Lower leg skin (tissue), 4 donors: ENCODE measurements at regions not wholly inside any gene's neighbourhood (a gene's known extent, or its start where the extent isn't known, plus 50 kb on each side); places are given as distances from the start of the nearest gene placed in this dataset.

Experiments used
- DNase-seq, 2 donors: peaks; one replicate each; pipeline ENCODE4 v3.0.0-alpha.2; 2019; ENCODE audit warnings: low spot score in 2 of 2
- H3K4me3 ChIP-seq: fragments of 200-600 bp; sonication (generic); 2 replicates; pipeline ENCODE4 v1.5.1; 2017; ENCODE audit warnings: mild to moderate bottlenecking, low read depth; ENCODE audit not compliant: poor library complexity, severe bottlenecking
- POLR2A ChIP-seq, 2 donors: fragments of 450-650 bp; IDR thresholded peaks; one replicate each; pipeline ENCODE4 v1.6.1; 2016 to 2017; ENCODE audit warnings: antibody characterized with exemption in 2 of 2, mild to moderate bottlenecking in 1 of 2, moderate library complexity in 1 of 2
- WGBS, 2 donors: methylation state at CpG; one replicate each; pipeline ENCODE4 v1.1.5; 2018; 5-methylcytosine and 5-hydroxymethylcytosine counted together
- intact Hi-C: fragments of 100-400 bp; cut with DNase I; formaldehyde crosslinking; loops from one replicate; pipeline ENCODE4 v1.15.0; 2023; ENCODE audit warnings: low total_unique reads
- TF ChIP-seq, protein P1 (sequence below), 3 donors: fragments of 450-650 bp; IDR thresholded peaks; one replicate each; pipeline ENCODE4 v1.5.1; 2016; ENCODE audit warnings: antibody characterized with exemption in 3 of 3, mild to moderate bottlenecking in 3 of 3, moderate library complexity in 2 of 3

DNA sequence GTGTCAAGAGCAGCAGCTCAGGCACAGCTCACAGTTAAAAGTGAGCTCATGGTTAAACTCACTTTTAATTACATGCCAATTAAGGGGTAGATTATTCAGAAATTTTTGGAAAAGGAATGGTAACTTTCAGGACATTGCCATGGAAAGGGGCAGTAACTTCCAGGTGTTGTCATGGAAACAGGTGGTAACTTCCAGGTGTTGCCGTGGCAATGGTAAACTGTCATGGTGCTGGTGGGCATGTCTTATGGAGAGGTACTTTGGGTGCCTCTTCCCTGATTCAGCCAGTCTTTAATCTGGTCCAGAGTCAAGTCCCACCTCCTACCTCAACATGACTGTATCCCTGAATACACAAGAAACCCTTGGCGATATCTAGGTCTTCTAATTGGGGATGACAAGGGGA is 223.2 kb upstream of the TAS2R1 start:
- intact Hi-C loops = no loop called here
- DNase-seq = no peak
- WGBS, 2 donors = 88 to 92% methylated on average over 2 of the region's 2 CpGs
- TF ChIP-seq, protein P1, sequence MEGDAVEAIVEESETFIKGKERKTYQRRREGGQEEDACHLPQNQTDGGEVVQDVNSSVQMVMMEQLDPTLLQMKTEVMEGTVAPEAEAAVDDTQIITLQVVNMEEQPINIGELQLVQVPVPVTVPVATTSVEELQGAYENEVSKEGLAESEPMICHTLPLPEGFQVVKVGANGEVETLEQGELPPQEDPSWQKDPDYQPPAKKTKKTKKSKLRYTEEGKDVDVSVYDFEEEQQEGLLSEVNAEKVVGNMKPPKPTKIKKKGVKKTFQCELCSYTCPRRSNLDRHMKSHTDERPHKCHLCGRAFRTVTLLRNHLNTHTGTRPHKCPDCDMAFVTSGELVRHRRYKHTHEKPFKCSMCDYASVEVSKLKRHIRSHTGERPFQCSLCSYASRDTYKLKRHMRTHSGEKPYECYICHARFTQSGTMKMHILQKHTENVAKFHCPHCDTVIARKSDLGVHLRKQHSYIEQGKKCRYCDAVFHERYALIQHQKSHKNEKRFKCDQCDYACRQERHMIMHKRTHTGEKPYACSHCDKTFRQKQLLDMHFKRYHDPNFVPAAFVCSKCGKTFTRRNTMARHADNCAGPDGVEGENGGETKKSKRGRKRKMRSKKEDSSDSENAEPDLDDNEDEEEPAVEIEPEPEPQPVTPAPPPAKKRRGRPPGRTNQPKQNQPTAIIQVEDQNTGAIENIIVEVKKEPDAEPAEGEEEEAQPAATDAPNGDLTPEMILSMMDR (IDR thresholded peaks at IDR 0.05) = no peak
- H3K4me3 ChIP-seq = no peak overlapping the region

DNA sequence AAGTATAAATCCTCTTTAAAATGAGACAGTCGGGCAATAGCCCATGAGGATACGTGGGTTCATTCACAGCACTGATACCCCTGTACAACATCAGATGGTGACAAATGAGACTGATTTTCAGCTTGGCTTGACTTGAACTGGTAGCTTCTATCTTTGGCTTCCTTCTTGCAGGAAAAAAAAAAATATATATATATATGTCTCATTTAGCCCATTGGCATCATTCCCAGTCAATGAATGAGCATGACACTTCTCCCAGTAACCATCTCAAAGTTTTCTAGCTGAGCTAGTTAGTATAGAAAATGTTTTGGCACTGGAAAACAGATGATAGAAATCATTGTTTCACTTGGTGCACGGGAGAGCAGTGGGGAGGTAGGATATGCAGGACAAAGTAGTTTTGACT is 222.5 kb upstream of the TAS2R1 start:
- H3K4me3 ChIP-seq = no peak overlapping the region
- intact Hi-C loops = no loop called here
- no peak for TF ChIP-seq POLR2A (IDR thresholded peaks at IDR 0.05)
- TF ChIP-seq, protein P1 (IDR thresholded peaks at IDR 0.05) = no peak
- 37 to 45% methylated on average over 3 of the region's 3 CpGs for WGBS, 2 donors
- DNase-seq = no peak

DNA sequence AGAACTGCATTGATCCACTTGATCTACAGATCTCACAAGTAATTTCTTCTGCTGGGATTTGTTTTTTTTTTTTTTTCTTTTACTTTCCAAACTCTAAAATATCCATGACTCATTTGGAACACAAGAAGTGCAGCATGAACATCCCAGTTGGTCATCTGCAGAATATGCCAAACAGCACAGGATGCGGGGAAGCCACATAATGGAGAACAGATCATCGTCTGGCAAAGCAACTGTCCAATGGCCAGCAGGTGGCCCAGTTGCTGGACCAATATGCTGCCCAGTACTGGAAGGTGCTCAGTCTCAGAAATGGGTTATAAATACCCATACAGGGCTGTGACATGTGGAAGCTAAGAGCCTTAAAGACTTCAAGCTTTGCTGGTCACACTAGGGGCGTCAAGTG is 221.3 kb upstream of the TAS2R1 start:
- intact Hi-C loops = no loop called here
- no peak overlapping the region for H3K4me3 ChIP-seq
- TF ChIP-seq, protein P1 (IDR thresholded peaks at IDR 0.05) = no peak
- TF ChIP-seq POLR2A (IDR thresholded peaks at IDR 0.05) = no peak
- WGBS, 2 donors = 54 to 69% methylated on average over 3 of the region's 3 CpGs
- DNase-seq = no peak

DNA sequence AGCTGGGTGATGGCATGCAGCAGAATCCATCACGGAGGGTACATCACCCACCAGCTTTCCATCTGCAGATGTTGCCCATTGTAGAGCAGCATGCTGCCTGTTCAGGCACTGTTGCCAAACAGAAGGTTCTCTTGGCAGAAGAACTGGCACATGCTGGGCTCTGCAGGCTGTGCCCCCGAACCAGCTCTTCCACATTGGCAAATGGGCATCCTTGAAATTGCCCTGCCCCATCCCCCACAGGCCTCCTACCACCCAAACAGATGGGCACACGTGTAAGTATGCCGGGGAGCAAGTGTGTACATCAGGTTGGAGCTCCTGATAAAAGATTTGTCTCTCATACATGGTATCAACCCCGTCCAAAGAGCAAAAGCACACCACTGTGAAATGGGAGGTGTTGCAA is 220.3 kb upstream of the TAS2R1 start:
- DNase-seq = no peak
- intact Hi-C loops = no loop called here
- TF ChIP-seq, protein P1 (IDR thresholded peaks at IDR 0.05) = no peak
- no peak for TF ChIP-seq POLR2A (IDR thresholded peaks at IDR 0.05)
- WGBS, 2 donors = 61 to 74% methylated on average over 5 of the region's 5 CpGs
- no peak overlapping the region for H3K4me3 ChIP-seq

DNA sequence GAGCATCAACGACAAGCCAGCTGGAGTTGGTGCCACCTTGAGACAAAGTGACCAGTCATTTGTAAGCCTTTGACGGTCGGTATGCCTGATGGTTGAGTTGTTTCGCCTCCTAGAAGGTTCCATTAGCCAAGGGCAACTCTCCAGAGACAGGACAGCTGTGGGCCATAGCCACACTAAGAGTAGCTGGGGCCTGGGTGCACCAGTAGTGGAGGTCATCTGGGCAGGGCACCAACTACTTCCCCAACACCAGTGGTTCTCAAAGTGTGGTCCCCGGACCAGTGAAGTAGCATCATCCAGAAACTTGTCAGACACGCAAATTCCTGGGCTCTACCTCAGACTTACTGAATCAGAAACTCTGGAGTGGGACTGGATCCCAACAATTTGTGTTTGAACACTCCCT is 217.5 kb upstream of the TAS2R1 start:
- 84% methylated on average over 6 of the region's 6 CpGs for WGBS, 2 donors
- intact Hi-C loops = no loop called here
- no peak for DNase-seq
- TF ChIP-seq POLR2A (IDR thresholded peaks at IDR 0.05) = no peak
- TF ChIP-seq, protein P1 (IDR thresholded peaks at IDR 0.05) = no peak
- no peak overlapping the region for H3K4me3 ChIP-seq

DNA sequence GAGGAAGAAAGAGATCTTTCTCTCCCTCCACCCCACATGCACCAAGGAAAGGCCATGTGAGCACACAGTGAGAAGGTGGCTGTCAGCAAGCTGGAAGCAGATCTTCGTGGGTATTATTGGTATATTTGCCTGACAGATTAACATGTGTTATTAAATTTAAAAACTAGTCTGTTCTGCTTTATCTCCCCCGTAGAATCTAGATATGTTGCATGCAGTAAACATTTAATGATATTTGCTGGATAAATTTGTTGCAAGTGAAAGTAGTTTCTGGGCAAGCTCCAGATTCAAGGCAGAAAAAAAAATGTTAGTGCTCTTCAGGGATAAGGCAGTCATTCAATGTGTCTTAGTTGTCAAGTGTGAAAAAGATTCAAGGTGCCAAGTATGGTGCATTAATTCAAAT is 215.0 kb upstream of the TAS2R1 start:
- TF ChIP-seq, protein P1 (IDR thresholded peaks at IDR 0.05) = no peak
- no peak for TF ChIP-seq POLR2A (IDR thresholded peaks at IDR 0.05)
- no peak overlapping the region for H3K4me3 ChIP-seq
- 81 to 92% methylated on average over 2 of the region's 2 CpGs for WGBS, 2 donors
- intact Hi-C loops = no loop called here
- no peak for DNase-seq
